HCT116 (cell line): ENCODE measurements at regions not wholly inside any gene's neighbourhood (a gene's known extent, or its start where the extent isn't known, plus 50 kb on each side); places are given as distances from the start of the nearest gene placed in this dataset.

Source experiments
- ATAC-seq: fragments of 200-7000 bp; cut with Tn5 transposase; 2 replicates; pipeline ENCODE4 v1.9.1; 2020; ENCODE audit warnings: mild to moderate bottlenecking, moderate library complexity
- BruUV-seq: library from RNA; stranded (reverse); fragments of 400-500 nt; replicated peaks from 2 replicates; lab custom pipeline; 2021; lab: Mats Ljungman, UMichigan
- CTCF ChIA-PET: fragments of 300-600 bp; sonication (Branson Sonifier 250); formaldehyde crosslinking; loops from one replicate; lab custom pipeline; 2021; ENCODE audit warnings: antibody characterized with exemption; lab: Charles Lee
- POLR2A ChIA-PET: fragments of 300-600, 350-600 bp; sonication (Branson Sonifier 250); formaldehyde crosslinking; loops from one replicate; lab custom pipeline; 2021; ENCODE audit warnings: antibody characterized with exemption; lab: Charles Lee
- RAD21 ChIA-PET, 2 experiments: fragments of 300-600 bp; sonication (Branson Sonifier 250); formaldehyde crosslinking; loops; one replicate each; lab custom pipeline; 2023; ENCODE audit warnings: low total read pairs in 2 of 2; ENCODE audit not compliant: uncharacterized antibody in 2 of 2, unreplicated experiment in 2 of 2, low non-redundant PET in 1 of 2; lab: Charles Lee
- DNase-seq: peaks from one replicate; pipeline ENCODE4 v3.0.0-alpha.2; 2010; ENCODE audit warnings: low read depth, low spot score
- H2AFZ ChIP-seq: fragments of 200-600 bp; shearing (Covaris generic), sonication (generic); 2 replicates; pipeline ENCODE4 v1.6.1; 2017; ENCODE audit warnings: low read depth, mixed run types, mixed read lengths, antibody characterized with exemption, low read length; ENCODE audit not compliant: poor library complexity, severe bottlenecking
- H3K27ac ChIP-seq: 2 replicates; pipeline ENCODE4 v1.5.1; 2012; ENCODE audit warnings: low read depth, low read length
- H3K27me3 ChIP-seq: fragments of 200-600 bp; sonication (generic); 2 replicates; pipeline ENCODE4 v1.6.1; 2016; ENCODE audit warnings: mixed run types, low read length, mixed read lengths; ENCODE audit not compliant: insufficient read depth
- H3K36me3 ChIP-seq, 2 experiments: fragments of 200-500 bp in 1 of 2; fragments of 200-600 bp in 1 of 2; sonication (Bioruptor generic) in 1 of 2; sonication (generic) in 1 of 2; 2 replicates each; pipeline versions ENCODE4 v1.5.1 to v1.6.1; 2014 to 2016; ENCODE audit warnings: low read length in 2 of 2, inconsistent platforms in 1 of 2, mixed read lengths in 1 of 2, mixed run types in 1 of 2; ENCODE audit not compliant: insufficient read depth in 2 of 2, control insufficient read depth in 1 of 2
- H3K4me1 ChIP-seq, 2 experiments: fragments of 200-600 bp in 1 of 2; sonication (generic) in 1 of 2; 2 replicates each; pipeline versions ENCODE4 v1.5.1 to v1.6.1; 2012 to 2017; ENCODE audit warnings: low read length in 2 of 2, inconsistent platforms in 1 of 2, mild to moderate bottlenecking in 1 of 2, mixed read lengths in 1 of 2, mixed run types in 1 of 2, moderate library complexity in 1 of 2; ENCODE audit not compliant: insufficient read depth in 2 of 2, control insufficient read depth in 1 of 2
- H3K4me2 ChIP-seq: fragments of 200-600 bp; sonication (generic); 2 replicates; pipeline ENCODE4 v1.6.1; 2017; ENCODE audit warnings: mixed run types, low read length, mixed read lengths
- H3K4me3 ChIP-seq, 2 experiments: fragments of 200-600 bp in 1 of 2; sonication (generic) in 1 of 2; replicated peaks in 1 of 2; 2 replicates each; pipeline ENCODE4 v1.5.1; 2011 to 2016; ENCODE audit warnings: low read length in 2 of 2, control low read depth in 1 of 2, low read depth in 1 of 2, mild to moderate bottlenecking in 1 of 2, mixed read lengths in 1 of 2, mixed run types in 1 of 2
- H3K79me2 ChIP-seq: fragments of 200-600 bp; sonication (generic); 2 replicates; pipeline ENCODE4 v1.6.1; 2017; ENCODE audit warnings: mild to moderate bottlenecking, mixed run types, low read length, moderate library complexity, mixed read lengths; ENCODE audit not compliant: insufficient read depth
- H3K9ac ChIP-seq: fragments of 200-600 bp; sonication (generic); 2 replicates; pipeline ENCODE4 v1.6.1; 2016; ENCODE audit warnings: low read length, mixed read lengths
- H3K9me2 ChIP-seq: fragments of 200-600 bp; sonication (generic), shearing (Covaris generic); 2 replicates; pipeline ENCODE4 v1.6.1; 2017; ENCODE audit warnings: mixed run types, mild to moderate bottlenecking, moderate library complexity; ENCODE audit not compliant: insufficient read depth
- H3K9me3 ChIP-seq, 2 experiments: fragments of 200-500 bp in 1 of 2; fragments of 200-600 bp in 1 of 2; sonication (Bioruptor generic) in 1 of 2; sonication (generic) in 1 of 2; 2 replicates each; pipeline ENCODE4 v1.6.1; 2014 to 2017; ENCODE audit warnings: low read length in 2 of 2, mixed read lengths in 2 of 2, inconsistent platforms in 1 of 2, low read depth in 1 of 2, mild to moderate bottlenecking in 1 of 2, mixed run types in 1 of 2, moderate library complexity in 1 of 2; ENCODE audit not compliant: control insufficient read depth in 1 of 2, insufficient read depth in 1 of 2
- H4K20me1 ChIP-seq: fragments of 200-600 bp; sonication (generic), shearing (Covaris generic); 2 replicates; pipeline ENCODE4 v1.6.1; 2017; ENCODE audit warnings: mixed run types, mild to moderate bottlenecking, moderate library complexity; ENCODE audit not compliant: insufficient read depth
- CBX3 ChIP-seq: IDR thresholded peaks from 2 replicates; pipeline ENCODE4 v1.6.1; 2012; ENCODE audit warnings: low read depth
- CEBPB ChIP-seq: IDR thresholded peaks from 2 replicates; pipeline ENCODE4 v1.6.1; 2012; ENCODE audit warnings: low read depth
- EGR1 ChIP-seq: IDR thresholded peaks from 2 replicates; pipeline ENCODE4 v1.6.1; 2012; ENCODE audit warnings: low read depth
- ELF1 ChIP-seq: IDR thresholded peaks from 2 replicates; pipeline ENCODE4 v1.6.1; 2012; ENCODE audit warnings: low read depth, borderline replicate concordance
- EZH2 ChIP-seq: fragments of 200-600 bp; sonication (generic); IDR thresholded peaks from 2 replicates; pipeline ENCODE4 v1.6.1; 2017; ENCODE audit warnings: antibody characterized with exemption, mixed run types
- FOSL1 ChIP-seq: IDR thresholded peaks from 2 replicates; pipeline ENCODE4 v1.6.1; 2012; ENCODE audit warnings: low read depth
- JUND ChIP-seq: IDR thresholded peaks from 2 replicates; pipeline ENCODE4 v1.6.1; 2012
- POLR2A ChIP-seq: IDR thresholded peaks from 2 replicates; pipeline ENCODE4 v1.7.0; 2011; ENCODE audit warnings: borderline replicate concordance; ENCODE audit not compliant: insufficient read depth, insufficient read length; ENCODE audit errors: extremely low read depth
- RAD21 ChIP-seq: IDR thresholded peaks from 2 replicates; pipeline ENCODE4 v1.6.1; 2012; ENCODE audit warnings: low read depth, mild to moderate bottlenecking
- REST ChIP-seq: IDR thresholded peaks from 2 replicates; pipeline ENCODE4 v1.6.1; 2012; ENCODE audit warnings: low read depth
- SIN3A ChIP-seq: IDR thresholded peaks from 2 replicates; pipeline ENCODE4 v1.6.1; 2012; ENCODE audit warnings: low read depth
- SRF ChIP-seq: IDR thresholded peaks from 2 replicates; pipeline ENCODE4 v1.6.1; 2012; ENCODE audit warnings: low read depth
- TCF7L2 ChIP-seq: IDR thresholded peaks from 2 replicates; pipeline ENCODE4 v1.7.0; 2011; ENCODE audit warnings: borderline replicate concordance, inconsistent platforms; ENCODE audit not compliant: insufficient read depth, insufficient read length; ENCODE audit errors: extremely low read depth
- YY1 ChIP-seq: IDR thresholded peaks from 2 replicates; pipeline ENCODE4 v1.6.1; 2011; ENCODE audit warnings: low read length, low read depth, moderate library complexity, mild to moderate bottlenecking; ENCODE audit not compliant: insufficient replicate concordance; ENCODE audit errors: extremely low read depth
- ZBTB33 ChIP-seq: IDR thresholded peaks from 2 replicates; pipeline ENCODE4 v1.6.1; 2011; ENCODE audit warnings: mild to moderate bottlenecking, low read length, moderate library complexity; ENCODE audit not compliant: insufficient replicate concordance; ENCODE audit errors: extremely low read depth
- ZFX ChIP-seq: fragments of 450-650 bp; IDR thresholded peaks from 2 replicates; pipeline ENCODE4 v1.6.1; 2017
- ZNF274 ChIP-seq: fragments of 200-500 bp; sonication (Bioruptor generic); IDR thresholded peaks from 2 replicates; pipeline ENCODE4 v1.6.1; 2014; ENCODE audit warnings: mild to moderate bottlenecking, low read depth, low read length, inconsistent platforms
- intact Hi-C: fragments of 100-400 bp; cut with micrococcal nuclease; formaldehyde crosslinking; loops from 2 replicates; pipeline ENCODE4 v1.10.0; 2022
- TF ChIP-seq, protein P1 (sequence below), 3 experiments: fragments of 200-600 bp in 1 of 3; sonication (generic) in 1 of 3; IDR thresholded peaks in 2 of 3; conservative IDR thresholded peaks in 1 of 3; 2 replicates each; pipeline ENCODE4 v1.5.1; 2012 to 2017; ENCODE audit warnings: low read depth in 2 of 3, low read length in 2 of 3, antibody characterized with exemption in 1 of 3, borderline replicate concordance in 1 of 3, control low read depth in 1 of 3, mild to moderate bottlenecking in 1 of 3, mixed read lengths in 1 of 3, mixed run types in 1 of 3, moderate library complexity in 1 of 3; ENCODE audit not compliant: insufficient read depth in 1 of 3
- TF ChIP-seq, protein P2 (sequence below): IDR thresholded peaks from 2 replicates; pipeline ENCODE4 v1.6.1; 2012

DNA sequence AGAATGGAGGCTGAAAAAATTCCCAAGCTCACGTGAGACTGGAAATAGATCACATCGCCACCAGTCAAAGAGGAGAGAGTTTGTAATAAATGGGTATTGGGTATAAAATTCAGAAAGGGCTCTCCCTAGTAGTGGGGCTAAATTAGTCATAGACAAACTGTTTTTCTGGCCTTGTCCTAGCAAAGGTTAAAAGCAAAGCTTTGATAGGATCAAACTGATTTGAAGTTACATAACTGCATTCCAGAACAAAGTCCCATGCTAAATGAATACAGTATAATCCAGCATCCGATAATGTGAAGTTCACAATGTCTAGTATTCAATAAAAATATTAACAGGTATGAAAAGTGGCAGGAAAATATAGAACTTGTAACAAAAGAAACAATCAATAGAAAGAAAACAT lies 149.8 kb upstream of the ATXN1 start:
- H3K9me2 ChIP-seq: no peaks in the 10 kb centered on the region
- H4K20me1 ChIP-seq: no peaks in the 10 kb centered on the region
- H3K9ac ChIP-seq: no peak overlapping the region
- DNase-seq: no peak
- TF ChIP-seq CEBPB: no peak
- TF ChIP-seq, protein P1, sequence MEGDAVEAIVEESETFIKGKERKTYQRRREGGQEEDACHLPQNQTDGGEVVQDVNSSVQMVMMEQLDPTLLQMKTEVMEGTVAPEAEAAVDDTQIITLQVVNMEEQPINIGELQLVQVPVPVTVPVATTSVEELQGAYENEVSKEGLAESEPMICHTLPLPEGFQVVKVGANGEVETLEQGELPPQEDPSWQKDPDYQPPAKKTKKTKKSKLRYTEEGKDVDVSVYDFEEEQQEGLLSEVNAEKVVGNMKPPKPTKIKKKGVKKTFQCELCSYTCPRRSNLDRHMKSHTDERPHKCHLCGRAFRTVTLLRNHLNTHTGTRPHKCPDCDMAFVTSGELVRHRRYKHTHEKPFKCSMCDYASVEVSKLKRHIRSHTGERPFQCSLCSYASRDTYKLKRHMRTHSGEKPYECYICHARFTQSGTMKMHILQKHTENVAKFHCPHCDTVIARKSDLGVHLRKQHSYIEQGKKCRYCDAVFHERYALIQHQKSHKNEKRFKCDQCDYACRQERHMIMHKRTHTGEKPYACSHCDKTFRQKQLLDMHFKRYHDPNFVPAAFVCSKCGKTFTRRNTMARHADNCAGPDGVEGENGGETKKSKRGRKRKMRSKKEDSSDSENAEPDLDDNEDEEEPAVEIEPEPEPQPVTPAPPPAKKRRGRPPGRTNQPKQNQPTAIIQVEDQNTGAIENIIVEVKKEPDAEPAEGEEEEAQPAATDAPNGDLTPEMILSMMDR (IDR thresholded peaks at IDR 0.05 in 2 of 3, conservative IDR thresholded peaks at IDR 0.05 in 1 of 3; ENCODE audit: borderline replicate concordance in 1 of 3, insufficient read depth in 1 of 3, low read depth in 2 of 3, low read length in 2 of 3): no peak
- TF ChIP-seq ZBTB33: no peak
- no peak for TF ChIP-seq ELF1
- TF ChIP-seq SIN3A: no peak
- no peak for TF ChIP-seq ZNF274
- TF ChIP-seq CBX3: no peak
- TF ChIP-seq SRF: no peak
- no peak for TF ChIP-seq FOSL1
- no peak for TF ChIP-seq RAD21
- TF ChIP-seq REST: no peak
- no peak for TF ChIP-seq EZH2
- no peak for TF ChIP-seq POLR2A
- TF ChIP-seq EGR1: no peak
- TF ChIP-seq TCF7L2: no peak
- no peak for TF ChIP-seq JUND
- no peak for TF ChIP-seq YY1
- no peak for TF ChIP-seq ZFX
- TF ChIP-seq, protein P2, sequence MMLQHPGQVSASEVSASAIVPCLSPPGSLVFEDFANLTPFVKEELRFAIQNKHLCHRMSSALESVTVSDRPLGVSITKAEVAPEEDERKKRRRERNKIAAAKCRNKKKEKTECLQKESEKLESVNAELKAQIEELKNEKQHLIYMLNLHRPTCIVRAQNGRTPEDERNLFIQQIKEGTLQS: no peak
- TF ChIP-seq, all 23 proteins: peak for 0
- H3K4me2 ChIP-seq: no peak overlapping the region
- BruUV-seq: no TSS peak
- H3K27ac ChIP-seq: no peak overlapping the region
- ChIA-PET CTCF (no interaction called here), RAD21 (no interaction called here), POLR2A (no interaction called here)
- no peak for ATAC-seq
- no peak overlapping the region for H2AFZ ChIP-seq
- H3K27me3 ChIP-seq: no peaks in the 10 kb centered on the region
- H3K4me1 ChIP-seq: no peaks in the 10 kb centered on the region
- H3K36me3 ChIP-seq: no peaks in the 10 kb centered on the region
- H3K4me3 ChIP-seq: no peak overlapping the region
- intact Hi-C loops: no loop called here
- H3K79me2 ChIP-seq: no peaks in the 10 kb centered on the region
- no peaks in the 10 kb centered on the region for H3K9me3 ChIP-seq
